RWPE2 (cell line): ENCODE measurements at regions not wholly inside any gene's neighbourhood (a gene's known extent, or its start where the extent isn't known, plus 50 kb on each side); places are given as distances from the start of the nearest gene placed in this dataset.

ENCODE experiments used
- ATAC-seq: fragments of 200-7000 bp; cut with Tn5 transposase; 3 replicates; pipeline ENCODE4 v1.9.1; 2021; ENCODE audit warnings: low read depth
- DNase-seq: peaks from one replicate; pipeline ENCODE4 v3.0.0-alpha.2; 2020; ENCODE audit warnings: low spot score
- H3K27ac ChIP-seq: fragments of 450-650 bp; 2 replicates; pipeline ENCODE4 v1.5.1; 2017; ENCODE audit warnings: mild to moderate bottlenecking; ENCODE audit not compliant: poor library complexity, severe bottlenecking
- H3K27me3 ChIP-seq: fragments of 250-450 bp; sonication (Bioruptor Pico); 2 replicates; pipeline ENCODE4 v1.5.1; 2021; ENCODE audit warnings: mild to moderate bottlenecking, moderate library complexity; ENCODE audit not compliant: insufficient read depth, poor library complexity, severe bottlenecking
- H3K36me3 ChIP-seq: fragments of 250-450 bp; sonication (Bioruptor Pico); 2 replicates; pipeline ENCODE4 v1.5.1; 2020; ENCODE audit warnings: low read depth, mild to moderate bottlenecking, moderate library complexity
- H3K4me1 ChIP-seq: fragments of 250-450 bp; sonication (Bioruptor Pico); 2 replicates; pipeline ENCODE4 v1.5.1; 2021; ENCODE audit warnings: mild to moderate bottlenecking, moderate library complexity; ENCODE audit not compliant: insufficient read depth, poor library complexity, severe bottlenecking
- H3K4me3 ChIP-seq: fragments of 250-450 bp; sonication (Bioruptor Pico); 2 replicates; pipeline ENCODE4 v1.5.1; 2021; ENCODE audit warnings: mild to moderate bottlenecking, moderate library complexity; ENCODE audit not compliant: severe bottlenecking
- H3K9me3 ChIP-seq: fragments of 250-450 bp; sonication (Bioruptor Pico); 2 replicates; pipeline ENCODE4 v1.5.1; 2021; ENCODE audit warnings: mild to moderate bottlenecking, moderate library complexity; ENCODE audit not compliant: severe bottlenecking
- TF ChIP-seq, protein P1 (sequence below): fragments of 450-650 bp; IDR thresholded peaks from one replicate; pipeline ENCODE4 v1.5.1; 2017; ENCODE audit warnings: mild to moderate bottlenecking, moderate library complexity; ENCODE audit not compliant: poor library complexity, severe bottlenecking

DNA sequence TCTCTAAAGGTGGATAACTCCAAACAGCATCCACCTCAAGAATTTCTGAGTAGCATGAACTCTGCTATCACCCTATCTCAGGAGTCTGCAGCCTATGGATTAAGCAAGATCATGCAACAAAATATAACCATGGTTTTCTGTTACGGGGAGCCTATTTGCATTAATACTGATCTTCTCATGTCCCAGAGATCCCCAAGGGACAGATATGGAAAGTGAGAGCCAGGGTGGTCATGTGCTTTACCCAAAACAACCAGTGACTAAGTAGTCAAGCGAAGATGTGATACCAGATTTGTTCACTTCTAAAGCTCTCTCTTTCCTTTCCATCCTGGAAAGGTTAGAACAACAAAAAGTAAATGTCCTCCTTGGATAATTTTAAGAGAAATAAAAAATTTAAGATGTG, 125.1 kb downstream of the PRRX1 start:
- no peak for DNase-seq

DNA sequence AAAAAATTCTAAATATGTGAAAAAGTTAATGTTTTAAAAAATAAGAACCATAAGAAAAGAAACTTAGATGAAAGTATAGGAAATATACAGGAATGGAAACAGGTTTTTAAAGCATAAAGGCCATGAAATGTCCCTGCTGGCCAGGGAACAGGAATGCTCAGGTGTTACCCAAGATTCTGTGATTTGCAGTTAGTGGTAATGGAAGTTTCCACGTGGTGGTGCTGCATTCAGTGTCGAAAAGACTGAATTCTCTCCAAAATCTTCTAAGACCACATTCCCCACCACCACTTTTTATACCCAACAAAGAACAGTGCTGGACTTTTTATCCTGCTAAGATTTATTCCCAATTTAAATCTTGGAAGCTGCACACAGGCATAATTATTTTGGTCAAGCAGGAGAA, 126.2 kb downstream of the PRRX1 start:
- H3K27me3 ChIP-seq, result no peaks in the 10 kb centered on the region
- no peak for ATAC-seq
- TF ChIP-seq, protein P1, sequence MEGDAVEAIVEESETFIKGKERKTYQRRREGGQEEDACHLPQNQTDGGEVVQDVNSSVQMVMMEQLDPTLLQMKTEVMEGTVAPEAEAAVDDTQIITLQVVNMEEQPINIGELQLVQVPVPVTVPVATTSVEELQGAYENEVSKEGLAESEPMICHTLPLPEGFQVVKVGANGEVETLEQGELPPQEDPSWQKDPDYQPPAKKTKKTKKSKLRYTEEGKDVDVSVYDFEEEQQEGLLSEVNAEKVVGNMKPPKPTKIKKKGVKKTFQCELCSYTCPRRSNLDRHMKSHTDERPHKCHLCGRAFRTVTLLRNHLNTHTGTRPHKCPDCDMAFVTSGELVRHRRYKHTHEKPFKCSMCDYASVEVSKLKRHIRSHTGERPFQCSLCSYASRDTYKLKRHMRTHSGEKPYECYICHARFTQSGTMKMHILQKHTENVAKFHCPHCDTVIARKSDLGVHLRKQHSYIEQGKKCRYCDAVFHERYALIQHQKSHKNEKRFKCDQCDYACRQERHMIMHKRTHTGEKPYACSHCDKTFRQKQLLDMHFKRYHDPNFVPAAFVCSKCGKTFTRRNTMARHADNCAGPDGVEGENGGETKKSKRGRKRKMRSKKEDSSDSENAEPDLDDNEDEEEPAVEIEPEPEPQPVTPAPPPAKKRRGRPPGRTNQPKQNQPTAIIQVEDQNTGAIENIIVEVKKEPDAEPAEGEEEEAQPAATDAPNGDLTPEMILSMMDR, result no peak

More for the DNA sequence above, 125.1 kb downstream of the PRRX1 start:
- TF ChIP-seq, protein P1, result no peak
- no peak overlapping the region for H3K4me3 ChIP-seq
- H3K36me3 ChIP-seq, result no peaks in the 10 kb centered on the region
- no peak for ATAC-seq
- H3K4me1 ChIP-seq, result no peaks in the 10 kb centered on the region
- H3K27ac ChIP-seq, result no peak overlapping the region
- no peaks in the 10 kb centered on the region for H3K27me3 ChIP-seq
- no peaks in the 10 kb centered on the region for H3K9me3 ChIP-seq

DNA sequence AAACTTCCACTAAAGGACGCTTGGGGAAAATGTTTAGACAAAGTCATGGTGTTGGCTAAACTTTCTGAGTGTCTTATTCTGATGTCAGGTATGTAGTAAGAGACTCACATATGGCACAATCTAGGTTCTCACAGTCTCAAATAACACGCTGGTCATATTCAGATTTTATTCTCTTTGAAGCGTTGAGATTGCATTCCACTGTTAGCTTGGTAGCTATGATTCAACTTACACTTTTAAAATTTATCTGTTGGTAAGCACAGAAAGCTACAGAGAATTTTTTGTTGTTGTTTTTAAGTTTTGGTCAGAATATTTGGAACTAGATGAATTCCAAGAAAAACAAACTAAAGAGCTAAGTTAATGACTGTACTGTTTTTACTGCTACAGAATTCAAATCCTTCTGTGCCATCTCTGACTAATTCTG, 126.7 kb downstream of the PRRX1 start:
- no peaks in the 10 kb centered on the region for H3K4me1 ChIP-seq
- no peaks in the 10 kb centered on the region for H3K36me3 ChIP-seq
- TF ChIP-seq, protein P1, result no peak
- no peak overlapping the region for H3K4me3 ChIP-seq
- no peaks in the 10 kb centered on the region for H3K27me3 ChIP-seq
- H3K27ac ChIP-seq, result no peak overlapping the region
- ATAC-seq, result no peak
- no peak for DNase-seq
- H3K9me3 ChIP-seq, result no peaks in the 10 kb centered on the region

More for the DNA sequence above, 126.2 kb downstream of the PRRX1 start:
- no peak overlapping the region for H3K4me3 ChIP-seq
- no peaks in the 10 kb centered on the region for H3K9me3 ChIP-seq
- no peaks in the 10 kb centered on the region for H3K4me1 ChIP-seq
- no peak for DNase-seq
- H3K36me3 ChIP-seq, result no peaks in the 10 kb centered on the region
- no peak overlapping the region for H3K27ac ChIP-seq

DNA sequence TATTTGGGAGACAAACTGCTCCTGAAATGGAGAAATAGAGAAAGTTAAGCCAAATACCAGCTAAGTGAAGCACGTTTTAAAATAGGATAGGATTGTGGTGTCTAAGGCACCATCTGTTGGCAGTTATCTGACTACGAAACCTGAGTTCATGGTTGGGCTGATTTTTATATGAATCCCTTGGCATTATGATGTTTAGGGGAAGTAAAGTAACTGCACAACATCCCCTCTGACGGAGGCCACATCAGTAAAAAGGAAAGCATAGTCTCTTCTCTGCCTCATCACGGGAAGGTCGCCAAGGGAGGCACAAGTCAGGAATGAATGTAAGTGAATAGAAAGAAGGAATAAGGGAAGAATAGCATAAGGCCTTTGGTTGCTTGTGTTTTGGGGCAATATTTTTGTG, 128.0 kb downstream of the PRRX1 start:
- Histone ChIP-seq H3K4me3 (no peak overlapping the region), H3K4me1 (no peaks in the 10 kb centered on the region), H3K9me3 (no peaks in the 10 kb centered on the region), H3K27ac (no peak overlapping the region), H3K36me3 (no peaks in the 10 kb centered on the region), H3K27me3 (no peaks in the 10 kb centered on the region)
- DNase-seq (no peak), ATAC-seq (no peak)
- TF ChIP-seq, protein P1, result no peak

DNA sequence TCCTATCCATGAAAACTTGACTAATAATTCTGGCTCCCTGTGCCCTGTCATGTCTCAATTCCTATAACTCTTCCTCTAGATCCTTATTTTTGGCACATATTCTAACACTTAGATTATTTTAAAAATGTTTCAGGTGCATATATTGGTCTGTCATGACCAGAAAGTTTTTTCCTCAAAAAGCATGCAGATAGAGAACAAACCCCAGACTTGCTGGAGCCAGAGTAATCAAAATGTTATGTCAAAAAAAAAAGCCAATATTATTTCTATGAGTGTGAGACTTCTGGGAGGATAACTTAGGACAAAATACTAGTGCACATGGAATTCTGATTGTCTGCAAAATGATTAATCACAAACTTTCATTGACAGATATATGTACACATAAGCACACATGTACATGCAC, 135.1 kb upstream of the MROH9 start:
- H3K4me3 ChIP-seq, result no peak overlapping the region
- H3K27me3 ChIP-seq, result no peaks in the 10 kb centered on the region
- ATAC-seq, result no peak
- TF ChIP-seq, protein P1, result no peak
- no peak for DNase-seq
- no peaks in the 10 kb centered on the region for H3K9me3 ChIP-seq
- no peak overlapping the region for H3K27ac ChIP-seq
- H3K36me3 ChIP-seq, result no peaks in the 10 kb centered on the region
- H3K4me1 ChIP-seq, result no peaks in the 10 kb centered on the region
